ENCODE measurements at regions not wholly inside any gene's neighbourhood (a gene's known extent, or its start where the extent isn't known, plus 50 kb on each side); places are given as distances from the start of the nearest gene placed in this dataset.
"Not testable (repeated sequence)": the region's sequence is repeated elsewhere in the genome, so short reads cannot be mapped to it uniquely, and the experiment has no call there.

- Histone ChIP-seq H3K9ac (ENCODE audit: low read depth in 1 of 3, low read length in 3 of 3) (no peak overlapping the region), H3K4me1 (ENCODE audit: control insufficient read depth in 3 of 3, insufficient read depth in 3 of 3, low read length in 3 of 3) (no peaks in the 10 kb centered on the region), H3K36me3 (ENCODE audit: control insufficient read depth in 3 of 3, insufficient read depth in 3 of 3, low read length in 3 of 3) (no peaks in the 10 kb centered on the region), H3K4me3 (ENCODE audit: low read length in 3 of 3) (no peak overlapping the region), H3K27me3 (ENCODE audit: control insufficient read depth in 3 of 3, insufficient read depth in 3 of 3, low read length in 3 of 3) (no peaks in the 10 kb centered on the region), H3K9me3 (ENCODE audit: control insufficient read depth in 3 of 3, low read length in 3 of 3) (no peaks in the 10 kb centered on the region), H3K27ac (ENCODE audit: low read depth, low read length) (no peak overlapping the region)
These were observed 194.7 kb upstream of the MME start for GRCh38 chr3:154885418-154885817.

GRCh38 chr3:154884952-154885351, 195.2 kb upstream of the MME start:
- Histone ChIP-seq H3K4me3 (ENCODE audit: low read length in 3 of 3) (no peak overlapping the region), H3K4me1 (ENCODE audit: control insufficient read depth in 3 of 3, insufficient read depth in 3 of 3, low read length in 3 of 3) (no peaks in the 10 kb centered on the region), H3K27me3 (ENCODE audit: control insufficient read depth in 3 of 3, insufficient read depth in 3 of 3, low read length in 3 of 3) (no peaks in the 10 kb centered on the region), H3K9ac (ENCODE audit: low read depth in 1 of 3, low read length in 3 of 3) (no peak overlapping the region), H3K9me3 (ENCODE audit: control insufficient read depth in 3 of 3, low read length in 3 of 3) (no peaks in the 10 kb centered on the region), H3K27ac (ENCODE audit: low read depth, low read length) (no peak overlapping the region), H3K36me3 (ENCODE audit: control insufficient read depth in 3 of 3, insufficient read depth in 3 of 3, low read length in 3 of 3) (no peaks in the 10 kb centered on the region)

GRCh38 chr3:154875142-154875541, 205.0 kb upstream of the MME start:
- Histone ChIP-seq H3K36me3 (ENCODE audit: control insufficient read depth in 3 of 3, insufficient read depth in 3 of 3, low read length in 3 of 3) (no peaks in the 10 kb centered on the region), H3K27ac (ENCODE audit: low read depth, low read length) (no peak overlapping the region), H3K9me3 (ENCODE audit: control insufficient read depth in 3 of 3, low read length in 3 of 3) (no peaks in the 10 kb centered on the region), H3K4me1 (ENCODE audit: control insufficient read depth in 3 of 3, insufficient read depth in 3 of 3, low read length in 3 of 3) (no peaks in the 10 kb centered on the region), H3K9ac (ENCODE audit: low read depth in 1 of 3, low read length in 3 of 3) (no peak overlapping the region), H3K27me3 (ENCODE audit: control insufficient read depth in 3 of 3, insufficient read depth in 3 of 3, low read length in 3 of 3) (no peaks in the 10 kb centered on the region), H3K4me3 (ENCODE audit: low read length in 3 of 3) (no peak overlapping the region)

- Histone ChIP-seq H3K9me3 (ENCODE audit: control insufficient read depth in 3 of 3, low read length in 3 of 3) (no peaks in the 10 kb centered on the region), H3K36me3 (ENCODE audit: control insufficient read depth in 3 of 3, insufficient read depth in 3 of 3, low read length in 3 of 3) (no peaks in the 10 kb centered on the region), H3K27ac (ENCODE audit: low read depth, low read length) (no peak overlapping the region), H3K9ac (ENCODE audit: low read depth in 1 of 3, low read length in 3 of 3) (no peak overlapping the region), H3K27me3 (ENCODE audit: control insufficient read depth in 3 of 3, insufficient read depth in 3 of 3, low read length in 3 of 3) (no peaks in the 10 kb centered on the region), H3K4me3 (ENCODE audit: low read length in 3 of 3) (no peak overlapping the region), H3K4me1 (ENCODE audit: control insufficient read depth in 3 of 3, insufficient read depth in 3 of 3, low read length in 3 of 3) (no peaks in the 10 kb centered on the region)
These were observed 207.4 kb upstream of the MME start for GRCh38 chr3:154872696-154873095.

- Histone ChIP-seq H3K27me3 (ENCODE audit: control insufficient read depth in 3 of 3, insufficient read depth in 3 of 3, low read length in 3 of 3) (no peaks in the 10 kb centered on the region), H3K4me3 (ENCODE audit: low read length in 3 of 3) (no peak overlapping the region), H3K9me3 (ENCODE audit: control insufficient read depth in 3 of 3, low read length in 3 of 3) (no peaks in the 10 kb centered on the region), H3K27ac (ENCODE audit: low read depth, low read length) (no peak overlapping the region), H3K4me1 (ENCODE audit: control insufficient read depth in 3 of 3, insufficient read depth in 3 of 3, low read length in 3 of 3) (no peaks in the 10 kb centered on the region), H3K9ac (ENCODE audit: low read depth in 1 of 3, low read length in 3 of 3) (no peak overlapping the region), H3K36me3 (ENCODE audit: control insufficient read depth in 3 of 3, insufficient read depth in 3 of 3, low read length in 3 of 3) (no peaks in the 10 kb centered on the region)
These were observed 208.0 kb upstream of the MME start for GRCh38 chr3:154872074-154872473.

- no peak overlapping the region for H3K9ac ChIP-seq (ENCODE audit: low read depth in 1 of 3, low read length in 3 of 3)
- no peak overlapping the region for H3K27ac ChIP-seq (ENCODE audit: low read depth, low read length)
- H3K36me3 ChIP-seq (ENCODE audit: control insufficient read depth in 3 of 3, insufficient read depth in 3 of 3, low read length in 3 of 3) = no peaks in the 10 kb centered on the region
- no peak overlapping the region for H3K4me3 ChIP-seq (ENCODE audit: low read length in 3 of 3)
- no peaks in the 10 kb centered on the region for H3K9me3 ChIP-seq (ENCODE audit: control insufficient read depth in 3 of 3, low read length in 3 of 3)
- H3K27me3 ChIP-seq (ENCODE audit: control insufficient read depth in 3 of 3, insufficient read depth in 3 of 3, low read length in 3 of 3) = no peaks in the 10 kb centered on the region
- peaks cover 0 to 7% (median 0%) of the 10 kb centered on the region in 3 donors for H3K4me1 ChIP-seq (ENCODE audit: control insufficient read depth in 3 of 3, insufficient read depth in 3 of 3, low read length in 3 of 3)
These were observed 215.2 kb upstream of the MME start for GRCh38 chr3:154864947-154865346.

- no peaks in the 10 kb centered on the region for H3K9me3 ChIP-seq (ENCODE audit: control insufficient read depth in 3 of 3, low read length in 3 of 3)
- H3K27ac ChIP-seq (ENCODE audit: low read depth, low read length) = no peak overlapping the region
- H3K36me3 ChIP-seq (ENCODE audit: control insufficient read depth in 3 of 3, insufficient read depth in 3 of 3, low read length in 3 of 3) = no peaks in the 10 kb centered on the region
- H3K4me3 ChIP-seq (ENCODE audit: low read length in 3 of 3) = no peak overlapping the region
- H3K4me1 ChIP-seq (ENCODE audit: control insufficient read depth in 3 of 3, insufficient read depth in 3 of 3, low read length in 3 of 3) = peaks cover 0 to 7% (median 0%) of the 10 kb centered on the region in 3 donors
- H3K9ac ChIP-seq (ENCODE audit: low read depth in 1 of 3, low read length in 3 of 3) = no peak overlapping the region
- H3K27me3 ChIP-seq (ENCODE audit: control insufficient read depth in 3 of 3, insufficient read depth in 3 of 3, low read length in 3 of 3) = no peaks in the 10 kb centered on the region
These were observed 217.9 kb upstream of the MME start for GRCh38 chr3:154862265-154862664.

- not testable (repeated sequence) for H3K27me3 ChIP-seq (ENCODE audit: control insufficient read depth in 3 of 3, insufficient read depth in 3 of 3, low read length in 3 of 3); H3K27ac ChIP-seq (ENCODE audit: low read depth, low read length); H3K36me3 ChIP-seq (ENCODE audit: control insufficient read depth in 3 of 3, insufficient read depth in 3 of 3, low read length in 3 of 3); H3K4me1 ChIP-seq (ENCODE audit: control insufficient read depth in 3 of 3, insufficient read depth in 3 of 3, low read length in 3 of 3); H3K4me3 ChIP-seq (ENCODE audit: low read length in 3 of 3); H3K9me3 ChIP-seq (ENCODE audit: control insufficient read depth in 3 of 3, low read length in 3 of 3); H3K9ac ChIP-seq (ENCODE audit: low read depth in 1 of 3, low read length in 3 of 3)
These were observed 227.1 kb upstream of the MME start for GRCh38 chr3:154852998-154853397.

- Histone ChIP-seq H3K9ac (ENCODE audit: low read depth in 1 of 3, low read length in 3 of 3) (no peak overlapping the region), H3K4me3 (ENCODE audit: low read length in 3 of 3) (no peak overlapping the region), H3K4me1 (ENCODE audit: control insufficient read depth in 3 of 3, insufficient read depth in 3 of 3, low read length in 3 of 3) (no peaks in the 10 kb centered on the region), H3K36me3 (ENCODE audit: control insufficient read depth in 3 of 3, insufficient read depth in 3 of 3, low read length in 3 of 3) (no peaks in the 10 kb centered on the region), H3K9me3 (ENCODE audit: control insufficient read depth in 3 of 3, low read length in 3 of 3) (no peaks in the 10 kb centered on the region), H3K27ac (ENCODE audit: low read depth, low read length) (no peak overlapping the region), H3K27me3 (ENCODE audit: control insufficient read depth in 3 of 3, insufficient read depth in 3 of 3, low read length in 3 of 3) (no peaks in the 10 kb centered on the region)
These were observed 227.6 kb upstream of the MME start for GRCh38 chr3:154852515-154852914.

- Histone ChIP-seq H3K4me1 (ENCODE audit: control insufficient read depth in 3 of 3, insufficient read depth in 3 of 3, low read length in 3 of 3) (no peaks in the 10 kb centered on the region), H3K27ac (ENCODE audit: low read depth, low read length) (no peak overlapping the region), H3K9me3 (ENCODE audit: control insufficient read depth in 3 of 3, low read length in 3 of 3) (no peaks in the 10 kb centered on the region), H3K36me3 (ENCODE audit: control insufficient read depth in 3 of 3, insufficient read depth in 3 of 3, low read length in 3 of 3) (no peaks in the 10 kb centered on the region), H3K27me3 (ENCODE audit: control insufficient read depth in 3 of 3, insufficient read depth in 3 of 3, low read length in 3 of 3) (no peaks in the 10 kb centered on the region), H3K9ac (ENCODE audit: low read depth in 1 of 3, low read length in 3 of 3) (no peak overlapping the region), H3K4me3 (ENCODE audit: low read length in 3 of 3) (no peak overlapping the region)
These were observed 228.5 kb upstream of the MME start for GRCh38 chr3:154851644-154852043.

- Histone ChIP-seq H3K4me3 (ENCODE audit: low read length in 3 of 3) (no peak overlapping the region), H3K9ac (ENCODE audit: low read depth in 1 of 3, low read length in 3 of 3) (no peak overlapping the region), H3K27ac (ENCODE audit: low read depth, low read length) (no peak overlapping the region), H3K36me3 (ENCODE audit: control insufficient read depth in 3 of 3, insufficient read depth in 3 of 3, low read length in 3 of 3) (no peaks in the 10 kb centered on the region), H3K9me3 (ENCODE audit: control insufficient read depth in 3 of 3, low read length in 3 of 3) (no peaks in the 10 kb centered on the region), H3K4me1 (ENCODE audit: control insufficient read depth in 3 of 3, insufficient read depth in 3 of 3, low read length in 3 of 3) (no peaks in the 10 kb centered on the region), H3K27me3 (ENCODE audit: control insufficient read depth in 3 of 3, insufficient read depth in 3 of 3, low read length in 3 of 3) (no peaks in the 10 kb centered on the region)
These were observed 229.2 kb upstream of the MME start for GRCh38 chr3:154850921-154851320.

Measured in skeletal muscle tissue (tissue), 3 donors.